ENCODE measurements at regions not wholly inside any gene's neighbourhood (a gene's known extent, or its start where the extent isn't known, plus 50 kb on each side); places are given as distances from the start of the nearest gene placed in this dataset.
"Not testable (repeated sequence)": the region's sequence is repeated elsewhere in the genome, so short reads cannot be mapped to it uniquely, and the experiment has no call there.

DNA sequence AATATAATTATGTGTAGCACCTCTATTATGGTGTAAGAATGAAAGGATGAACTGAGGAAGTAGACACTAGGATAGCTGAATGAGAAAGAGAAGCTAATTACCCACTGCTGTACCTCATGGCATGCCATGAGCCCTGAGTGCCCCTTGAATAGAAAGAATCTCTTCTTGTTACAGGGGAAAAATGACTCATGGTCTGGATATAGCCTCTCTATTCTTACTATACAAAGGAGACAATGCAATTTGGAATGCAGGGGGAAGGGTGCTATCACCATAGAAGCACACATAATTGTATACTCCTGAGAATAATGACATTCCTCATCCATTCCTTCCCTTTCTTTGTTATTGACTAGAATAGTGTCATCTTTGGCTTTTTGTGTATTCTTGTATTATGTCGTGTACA, 385.2 kb downstream of the CDH7 start:
- no peak for DNase-seq

GRCh38 chr18:66129248-66129647, 378.4 kb downstream of the CDH7 start:
- peak; percentile 43 for DNase-seq

GRCh38 chr18:66126266-66126665, 375.5 kb downstream of the CDH7 start:
- DNase-seq, result no peak

DNA sequence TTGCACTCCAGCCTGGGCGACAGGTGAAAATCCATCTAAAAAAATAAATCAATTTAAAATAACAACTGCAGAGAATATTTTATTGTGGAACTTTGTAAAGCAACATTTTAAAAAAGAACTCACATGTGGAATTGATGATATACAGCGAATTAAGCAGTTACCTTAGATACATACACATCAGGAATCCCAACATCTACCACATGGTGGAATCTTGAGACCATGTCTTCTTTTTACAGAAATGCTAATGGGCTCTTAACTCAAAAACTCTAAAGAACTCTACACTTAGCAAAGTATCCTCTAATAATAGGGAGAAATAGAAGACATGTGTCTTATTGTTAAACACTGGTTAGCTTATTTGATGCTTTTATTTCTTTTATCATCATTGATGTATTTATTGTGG, 373.6 kb downstream of the CDH7 start:
- DNase-seq, result no peak

DNA sequence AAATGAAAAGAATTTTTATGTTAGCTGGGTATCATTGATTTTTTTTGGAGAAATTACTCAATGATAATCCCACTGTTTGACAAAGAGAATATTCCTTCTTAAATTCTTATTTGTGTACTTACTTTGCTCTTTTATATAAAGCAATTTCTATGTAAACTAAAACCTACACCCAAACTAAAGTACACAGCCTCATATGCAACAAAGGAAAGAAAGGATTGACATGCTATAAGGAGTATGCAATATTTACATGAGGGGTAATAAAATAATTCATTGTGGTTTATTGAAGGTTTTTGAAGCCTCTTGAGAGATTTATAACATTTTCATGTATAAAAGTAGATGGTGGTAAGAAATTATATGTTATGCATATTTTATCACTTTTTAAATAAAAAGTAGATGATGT, 368.5 kb downstream of the CDH7 start:
- DNase-seq, result no peak

- no peak for DNase-seq
Observed at GRCh38 chr18:66111018-66111417, 360.2 kb downstream of the CDH7 start.

GRCh38 chr18:66110607-66111006, 359.8 kb downstream of the CDH7 start:
- DNase-seq, result no peak

DNA sequence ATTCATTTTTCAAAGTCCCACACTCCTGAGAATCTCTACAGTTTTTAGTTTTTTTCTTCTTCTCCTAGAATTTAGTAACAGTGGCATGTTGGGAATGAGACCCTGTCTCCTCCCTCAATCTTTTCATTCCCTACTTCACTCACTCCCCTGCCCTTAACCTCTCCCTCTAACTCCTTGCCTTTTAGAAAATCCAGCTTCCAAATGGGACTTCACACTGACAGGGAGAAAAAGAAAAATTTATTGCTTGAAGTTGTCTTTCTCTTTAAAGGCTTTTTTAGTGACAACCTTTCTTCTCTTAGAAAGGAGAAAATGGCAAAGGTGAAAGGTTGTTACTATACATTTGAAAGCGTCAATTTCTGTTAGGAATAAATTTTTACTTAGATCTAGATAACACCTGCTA, 359.2 kb downstream of the CDH7 start:
- no peak for DNase-seq

- no peak for DNase-seq
Observed at GRCh38 chr18:66107546-66107945, 356.7 kb downstream of the CDH7 start.

DNA sequence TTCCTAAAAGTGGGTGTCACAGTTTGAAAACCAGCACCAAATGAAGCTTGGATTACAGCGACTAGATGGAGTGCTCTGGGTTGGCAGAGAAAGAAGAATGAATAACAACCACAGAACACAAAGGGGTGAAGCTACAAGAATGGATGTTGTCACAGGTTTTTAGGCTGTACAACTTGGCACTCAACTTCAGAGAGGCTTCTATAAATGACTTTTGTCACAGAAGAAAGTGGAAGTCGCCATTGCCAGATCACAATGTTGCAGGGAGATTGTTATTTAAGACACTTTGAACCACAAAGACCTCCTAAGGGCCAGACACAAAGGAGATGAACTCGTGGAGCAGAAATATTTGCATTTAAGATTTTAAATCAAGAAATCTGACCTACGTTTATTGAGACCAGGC, 354.2 kb downstream of the CDH7 start:
- no peak for DNase-seq

DNA sequence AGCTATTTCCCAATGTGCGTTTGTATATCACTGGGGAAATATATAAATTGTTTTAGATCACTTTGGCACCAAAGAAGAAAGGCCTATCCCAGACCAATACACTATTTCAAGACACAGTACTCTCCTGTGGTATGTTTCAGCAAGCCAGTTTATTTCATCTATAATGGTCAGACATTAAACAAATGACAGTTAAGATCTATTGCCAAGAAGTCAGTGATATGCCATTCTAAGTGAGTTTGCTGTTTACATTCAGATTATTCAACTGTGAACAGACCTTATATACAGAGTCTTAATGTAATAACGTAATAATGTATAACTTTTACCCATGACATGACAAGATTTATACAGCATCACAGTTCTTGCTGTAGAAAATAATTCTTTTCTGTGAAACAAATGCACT, 352.7 kb downstream of the CDH7 start:
- DNase-seq, result no peak

DNA sequence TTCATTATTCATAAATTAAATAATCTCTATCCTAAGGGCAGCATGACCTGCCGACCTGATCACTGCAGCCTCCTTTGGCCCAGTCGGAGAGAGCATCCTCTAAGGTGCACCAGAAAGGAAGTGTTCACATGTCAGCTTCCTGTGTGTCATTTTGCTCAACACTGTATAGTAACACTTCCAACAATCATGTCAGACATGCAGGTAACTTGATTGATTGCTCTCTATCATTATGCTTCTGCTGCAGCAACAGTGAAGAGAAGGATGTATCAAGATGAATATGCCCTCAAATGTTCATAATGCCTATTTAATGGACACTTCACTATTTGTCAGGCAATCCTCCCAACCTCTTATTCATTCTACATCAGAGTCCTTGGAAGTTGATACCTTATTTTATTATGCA, 332.3 kb downstream of the CDH7 start:
- no peak for DNase-seq

- DNase-seq, result no peak
Observed at GRCh38 chr18:66078925-66079800, 328.4 kb downstream of the CDH7 start.

DNA sequence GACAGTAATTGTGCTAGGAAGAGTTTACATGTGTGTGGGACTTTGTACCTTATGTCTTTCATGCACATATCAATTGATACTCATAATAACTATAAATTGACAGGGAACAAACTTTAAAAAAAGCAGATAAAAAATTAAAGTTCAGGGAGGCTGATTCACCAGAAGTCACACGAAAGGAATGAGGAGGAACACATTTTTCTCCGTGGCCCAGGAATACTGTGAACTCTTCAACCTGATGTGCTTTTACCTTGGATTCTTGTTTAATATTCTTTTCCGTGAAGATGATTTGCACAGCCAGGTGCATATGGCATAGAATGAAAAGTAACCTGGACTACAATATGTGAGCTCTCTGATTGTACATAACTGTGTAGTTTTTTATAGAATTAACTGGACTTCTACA, 326.3 kb downstream of the CDH7 start:
- DNase-seq, result no peak

DNA sequence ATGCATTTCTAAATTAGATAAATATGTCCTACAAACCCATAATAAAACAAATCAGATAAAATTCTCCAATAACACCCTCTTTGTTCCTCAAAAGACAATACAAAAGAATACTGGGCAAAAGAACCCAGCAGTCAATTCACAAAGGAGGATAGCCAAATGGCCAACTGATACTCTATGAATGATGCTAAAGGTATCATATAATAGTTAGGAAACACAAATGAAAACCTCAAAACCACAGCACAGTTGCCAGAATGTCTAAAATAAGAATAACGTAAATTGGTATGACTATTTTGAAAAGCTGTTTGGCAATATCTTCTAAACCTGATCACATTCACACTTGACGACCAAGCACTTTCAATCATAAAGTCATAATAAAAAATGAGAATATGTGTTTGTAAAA, 315.4 kb downstream of the CDH7 start:
- DNase-seq, result no peak

DNA sequence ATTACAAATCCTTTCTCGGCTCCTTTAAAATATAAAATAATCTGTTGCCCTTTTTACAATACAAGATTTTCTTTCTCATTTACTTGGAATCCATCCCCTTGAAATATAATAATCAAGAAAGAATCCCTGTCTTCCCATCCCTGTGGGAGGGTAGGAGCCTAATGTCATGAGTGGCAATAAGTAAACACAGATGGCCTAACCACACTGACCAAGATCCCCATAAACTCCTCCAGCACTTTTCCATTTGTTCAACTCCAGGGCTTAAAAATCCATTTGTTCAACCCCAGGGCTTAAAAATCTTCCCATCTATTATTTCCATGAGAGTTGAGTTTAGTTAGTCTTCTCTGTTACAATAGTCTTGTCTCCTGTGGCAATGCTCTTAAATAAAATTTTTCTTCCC, 297.6 kb downstream of the CDH7 start:
- DNase-seq, result no peak

GRCh38 chr18:66046032-66046602, 295.3 kb downstream of the CDH7 start:
- no peak for DNase-seq

DNA sequence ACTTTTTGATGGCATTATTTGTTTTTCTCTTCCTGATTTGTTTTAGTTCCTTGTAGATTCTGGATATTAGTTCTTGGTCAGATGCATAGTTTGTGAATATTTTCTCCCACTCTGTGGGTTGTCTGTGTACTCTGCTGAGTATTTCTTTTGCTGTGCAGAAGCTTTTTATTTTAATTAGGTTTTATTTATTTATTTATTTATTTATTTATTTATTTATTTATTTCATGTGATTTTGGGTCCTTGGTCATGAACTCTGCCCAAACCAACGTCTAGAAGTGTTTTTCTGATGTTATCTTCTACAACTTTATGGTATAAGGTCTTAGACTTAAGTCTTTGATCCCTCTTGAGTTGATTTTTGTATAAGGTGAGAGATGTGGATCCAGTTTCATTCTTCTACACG, 292.2 kb downstream of the CDH7 start:
- no peak for DNase-seq

DNA sequence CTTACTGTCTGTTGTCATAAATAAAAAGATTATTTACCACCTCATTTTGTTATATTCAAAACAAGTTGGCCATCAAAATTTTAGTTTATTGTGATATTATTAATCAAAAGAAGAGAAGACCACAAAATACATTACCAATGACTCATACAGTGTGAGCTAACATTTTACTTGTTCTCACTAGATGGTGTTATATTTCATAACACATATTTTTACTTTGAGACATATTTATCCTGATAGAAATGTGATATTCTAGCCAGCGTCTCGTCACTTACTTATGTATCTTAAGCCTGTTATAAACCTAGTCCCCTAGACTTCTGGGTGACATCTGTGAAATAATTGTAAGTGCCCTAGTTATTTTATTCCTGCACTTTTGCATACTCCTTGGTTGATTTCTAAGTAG, 263.2 kb downstream of the CDH7 start:
- DNase-seq, result peak; percentile 51

GRCh38 chr18:66011916-66012315, 261.1 kb downstream of the CDH7 start:
- DNase-seq, result no peak

GRCh38 chr18:66005831-66006588, 255.2 kb downstream of the CDH7 start:
- DNase-seq, result no peak

DNA sequence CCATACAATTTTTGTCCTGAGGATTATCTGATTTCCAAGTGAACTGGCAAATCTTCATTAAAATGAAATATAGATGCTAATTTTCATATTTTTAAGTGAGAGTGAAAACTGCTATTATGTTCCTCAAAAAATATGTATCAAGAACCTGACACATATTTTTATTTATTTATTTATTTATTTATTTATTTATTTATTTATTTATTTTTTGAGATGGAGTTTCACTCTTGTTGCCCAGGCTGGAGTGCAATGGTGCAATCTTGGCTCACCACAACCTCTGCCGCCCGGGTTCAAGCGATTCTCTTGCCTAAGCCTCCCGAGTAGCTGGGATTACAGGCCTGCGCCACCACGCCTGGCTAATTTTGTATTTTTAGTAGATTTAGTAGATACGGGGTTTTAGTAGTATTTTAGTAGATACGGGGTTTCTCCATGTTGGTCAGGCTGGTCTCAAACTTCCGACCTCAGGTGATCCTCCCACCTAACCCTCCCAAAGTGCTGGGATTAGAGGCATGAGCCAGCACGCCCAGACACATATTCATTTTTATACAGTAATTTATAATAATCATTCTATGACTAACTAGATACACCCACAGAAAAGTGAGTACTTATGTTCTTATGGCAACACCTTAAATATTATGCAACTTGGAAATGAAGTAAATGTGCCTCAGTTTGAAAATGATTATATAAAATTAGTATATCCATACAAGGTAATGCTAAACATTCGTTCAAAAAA, 248.3 kb downstream of the CDH7 start:
- DNase-seq, result not testable (repeated sequence)

DNA sequence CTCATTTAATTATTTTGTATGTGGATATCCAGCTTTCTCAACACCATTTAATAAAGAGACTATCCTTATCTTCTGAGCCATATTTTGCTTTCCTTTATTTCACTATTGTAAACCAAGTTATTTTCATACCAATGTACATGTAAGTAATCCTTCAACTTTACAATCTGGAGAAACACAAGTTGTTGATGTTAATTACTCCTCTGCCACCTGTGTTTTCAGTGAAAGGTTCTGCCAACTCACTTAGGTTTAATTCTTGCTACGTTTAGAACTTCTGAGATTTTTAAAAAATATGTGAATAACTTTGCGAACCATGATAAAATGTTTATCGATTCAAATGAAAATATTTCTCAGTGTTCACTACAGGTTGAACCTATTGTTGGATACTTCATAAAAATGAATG, 244.4 kb downstream of the CDH7 start:
- no peak for DNase-seq

All from NCI-H2171 treated with DMSO at 0.1 percent for 48 hours (cell line).